GM18511 (cell line): ENCODE measurements at regions not wholly inside any gene's neighbourhood (a gene's known extent, or its start where the extent isn't known, plus 50 kb on each side); places are given as distances from the start of the nearest gene placed in this dataset.
"Not testable (repeated sequence)": the region's sequence is repeated elsewhere in the genome, so short reads cannot be mapped to it uniquely, and the experiment has no call there.

ENCODE experiments used
- ATAC-seq: cut with Tn5 transposase; IDR thresholded peaks from one replicate; pipeline ENCODE4 v1.9.1; 2021; ENCODE audit warnings: mild to moderate bottlenecking, moderate library complexity; ENCODE audit not compliant: unreplicated experiment

DNA sequence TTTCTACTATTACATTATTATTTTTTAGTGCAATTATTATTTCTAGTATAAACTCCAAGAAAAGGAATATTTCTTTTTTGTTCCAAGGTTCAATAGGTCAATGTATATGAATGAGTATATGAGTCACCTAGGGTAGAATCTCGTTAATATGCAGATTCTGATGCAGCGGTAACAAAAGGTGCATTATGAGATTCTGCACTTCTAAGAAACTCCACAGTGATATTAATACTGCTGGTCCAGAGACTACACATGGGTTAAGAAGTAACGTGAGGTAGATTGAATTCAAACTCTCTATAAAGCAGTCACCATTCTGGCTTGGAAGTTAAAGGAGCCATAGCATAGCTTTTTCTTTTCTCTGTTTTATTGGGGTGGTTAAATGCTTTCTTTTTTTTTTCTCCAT lies 596.2 kb upstream of the TBL1XR1 start:
- ATAC-seq: no peak

DNA sequence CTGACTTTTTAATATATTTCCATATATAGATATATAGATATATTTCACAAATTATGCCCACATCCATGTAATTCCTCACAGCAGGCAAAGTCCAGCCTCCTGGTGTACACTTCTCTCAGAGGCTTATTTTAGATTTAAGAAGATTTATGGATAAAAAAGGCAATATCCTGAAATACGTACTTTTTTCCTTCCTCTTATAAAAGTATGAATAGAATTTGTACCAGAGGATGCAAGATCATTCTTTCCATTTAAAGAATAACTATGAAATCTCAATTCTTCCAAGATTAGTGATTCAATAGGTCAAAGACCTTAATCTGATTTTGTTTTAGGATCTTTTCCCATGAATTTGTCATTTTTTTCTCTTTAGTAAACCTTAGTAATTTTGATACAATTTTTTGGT lies 597.9 kb upstream of the TBL1XR1 start:
- ATAC-seq: no peak

DNA sequence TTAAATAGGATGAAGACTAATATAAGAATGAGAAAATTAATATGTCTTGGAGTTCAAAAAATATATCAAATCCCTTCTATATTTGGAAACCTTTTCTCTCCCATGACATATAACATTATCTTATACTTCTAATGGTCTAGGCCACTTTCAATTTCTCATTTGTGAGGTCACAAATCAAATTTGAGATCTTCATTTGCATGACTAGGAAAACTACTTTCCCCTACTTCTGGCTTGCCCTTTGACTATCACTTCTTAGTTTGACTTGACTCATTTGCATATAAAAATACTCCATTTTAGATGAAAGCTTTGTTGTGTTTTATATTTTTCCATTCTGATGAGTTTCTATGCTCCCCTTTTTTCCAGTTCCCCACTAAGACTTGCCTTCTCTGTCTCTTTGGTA lies 598.6 kb upstream of the TBL1XR1 start:
- no peak for ATAC-seq

DNA sequence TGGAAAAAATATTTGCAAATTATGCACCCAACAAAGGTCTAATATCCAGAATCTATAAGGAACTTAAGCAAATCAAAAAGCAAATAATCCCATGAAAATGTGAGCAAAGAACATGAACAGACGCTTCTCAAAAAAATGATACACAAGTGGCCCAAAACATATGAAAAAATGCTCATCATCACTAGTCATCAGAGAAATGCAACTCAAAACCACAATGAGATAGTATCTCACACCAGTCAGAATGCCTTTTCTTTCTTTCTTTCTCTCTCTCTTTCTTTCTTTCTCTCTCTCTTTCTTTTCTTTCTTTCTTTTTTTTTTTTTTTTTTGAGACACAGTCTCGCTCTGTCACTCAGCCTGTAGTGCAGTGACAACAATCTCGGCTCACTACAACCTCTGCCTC lies 602.9 kb upstream of the TBL1XR1 start:
- ATAC-seq: not testable (repeated sequence)

DNA sequence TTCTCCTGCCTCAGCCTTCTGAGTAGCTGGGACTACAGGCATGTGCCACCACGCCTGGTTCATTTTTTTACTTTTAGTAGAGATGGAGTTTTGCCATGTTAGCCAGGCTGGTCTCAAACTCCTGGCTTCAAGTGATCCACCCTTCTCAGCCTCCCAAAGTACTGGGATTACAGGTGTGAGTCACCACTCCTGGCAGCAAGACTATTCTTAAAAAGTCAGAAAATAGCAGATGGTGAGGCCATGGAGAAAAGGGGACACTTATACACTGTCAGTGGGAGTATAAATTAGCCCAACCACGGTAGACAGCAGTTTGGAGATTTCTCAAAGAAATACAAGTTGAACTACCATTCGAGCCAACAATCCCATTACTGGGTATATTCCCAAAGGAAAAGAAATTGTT lies 603.3 kb upstream of the TBL1XR1 start:
- ATAC-seq: no peak

DNA sequence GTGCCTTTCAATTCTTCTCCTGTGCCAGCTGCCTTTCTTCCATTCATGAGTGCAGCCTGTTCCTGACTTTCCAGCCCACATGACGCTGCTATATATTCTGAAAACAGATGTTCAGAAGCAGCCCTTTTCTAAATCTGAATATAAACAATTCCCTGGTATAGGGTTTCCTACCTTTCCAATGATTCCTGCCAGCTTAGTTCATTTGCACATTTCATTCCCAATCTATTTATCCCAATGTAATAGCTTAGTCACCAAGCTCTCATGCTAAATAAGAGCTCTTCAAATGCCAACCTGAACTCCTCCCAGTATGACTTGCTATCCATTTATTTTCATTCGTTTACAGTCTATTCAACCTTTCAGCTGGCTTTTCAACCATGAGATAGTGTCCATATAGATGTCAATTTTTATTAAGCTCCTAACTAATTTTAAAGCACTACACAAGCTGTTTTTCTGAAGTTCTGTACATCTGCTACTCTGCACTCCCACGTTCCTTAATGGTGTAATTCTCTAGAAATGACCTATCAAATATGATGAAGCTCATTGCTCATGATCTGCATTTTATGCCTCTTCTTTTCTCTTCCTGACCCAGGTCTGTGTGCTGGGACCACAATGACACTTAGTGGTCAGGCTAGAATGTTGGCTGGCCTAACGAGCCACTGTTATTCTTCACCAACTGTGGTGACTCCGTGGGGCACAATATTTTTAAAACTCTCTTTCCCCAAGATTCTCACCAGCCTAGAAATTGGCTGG lies 605.0 kb upstream of the TBL1XR1 start:
- no peak for ATAC-seq

DNA sequence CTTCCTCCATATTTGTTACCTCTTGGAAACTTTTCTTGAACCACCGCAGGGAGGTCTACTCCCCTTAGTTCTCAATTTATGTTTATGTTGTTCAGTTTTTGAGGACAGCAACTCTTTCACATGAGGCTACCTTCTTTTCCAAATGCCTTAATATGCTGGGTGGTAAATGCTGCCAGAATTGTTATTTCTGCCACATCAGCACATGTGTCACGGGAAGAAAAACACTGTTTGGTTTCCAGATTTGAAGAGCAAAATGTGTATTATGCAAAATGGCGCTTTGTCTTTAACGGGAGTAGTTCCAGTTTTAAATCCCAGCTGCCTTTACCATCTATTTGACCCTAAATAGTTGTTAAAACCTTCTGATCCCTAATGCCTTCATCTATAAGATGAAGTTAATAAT lies 606.2 kb upstream of the TBL1XR1 start:
- ATAC-seq: no peak

DNA sequence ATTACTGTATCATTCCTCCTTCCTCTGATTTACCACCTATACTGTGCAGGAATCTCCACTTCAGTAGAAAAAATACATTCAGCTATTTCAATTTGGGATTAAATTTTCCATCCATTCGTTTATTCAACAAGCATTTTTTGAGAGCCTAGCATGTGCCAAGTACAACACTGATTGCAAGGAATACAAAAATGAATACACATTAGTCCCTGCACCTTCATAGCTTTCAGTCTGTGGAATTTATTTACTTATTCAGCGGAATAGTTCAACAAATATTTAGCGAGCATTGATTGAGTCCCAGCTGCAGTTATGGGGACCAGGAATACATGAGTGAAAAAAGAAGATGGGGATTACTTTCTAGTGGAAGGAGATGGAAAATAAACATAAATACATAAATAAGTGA lies 606.8 kb upstream of the TBL1XR1 start:
- ATAC-seq: no peak

DNA sequence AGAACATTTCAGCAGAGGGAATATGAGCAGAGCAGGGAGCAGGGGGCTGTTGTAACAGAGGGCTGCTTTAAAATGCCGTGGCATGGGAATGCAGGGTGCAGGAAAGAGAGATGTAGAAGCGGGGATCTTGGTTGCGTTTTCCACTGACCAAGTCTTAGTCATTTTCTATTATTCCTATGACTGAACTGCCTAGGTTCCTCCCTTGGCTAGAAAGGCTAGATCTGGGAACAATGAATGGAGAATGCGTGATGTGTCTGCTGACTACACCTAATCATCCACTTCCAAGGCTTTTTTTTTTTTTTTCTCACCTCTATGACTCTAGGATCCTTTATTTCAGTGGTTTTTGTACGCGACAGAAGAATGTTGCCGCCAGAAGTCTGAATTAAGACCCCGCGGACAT lies 607.4 kb upstream of the TBL1XR1 start:
- ATAC-seq: no peak

DNA sequence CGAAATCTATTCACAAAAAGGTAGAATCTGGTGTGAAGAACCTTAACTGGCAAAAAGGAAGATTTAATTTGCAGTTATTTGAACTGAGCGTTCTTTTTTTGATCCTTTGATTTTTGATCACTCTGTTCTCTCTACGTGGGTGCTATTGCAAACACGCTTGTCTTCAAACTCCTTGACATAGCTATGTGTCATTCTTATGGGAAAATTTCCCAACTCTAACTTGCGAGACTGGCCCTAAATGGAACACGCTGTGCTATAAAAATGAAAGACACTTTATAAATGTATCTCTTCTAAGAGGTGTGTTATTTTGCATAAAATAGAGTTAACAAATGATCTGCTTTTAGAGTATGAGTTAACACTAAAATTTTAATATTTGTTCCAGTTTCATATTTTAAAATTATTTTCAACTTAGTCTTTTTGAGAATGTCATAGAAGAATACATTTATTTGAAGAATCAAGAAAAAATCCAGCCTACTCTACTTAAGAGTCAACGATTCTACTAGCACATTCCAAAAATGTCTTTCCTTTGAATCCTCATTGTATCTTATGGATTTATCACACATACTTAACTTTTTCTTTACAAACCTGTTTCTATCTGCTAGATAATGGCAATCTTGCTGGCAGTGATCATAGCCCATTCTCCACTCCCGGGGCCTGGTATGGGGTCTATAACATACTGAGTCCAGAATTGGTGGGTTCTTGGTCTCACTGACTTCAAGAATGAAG lies 610.0 kb upstream of the TBL1XR1 start:
- no peak for ATAC-seq

DNA sequence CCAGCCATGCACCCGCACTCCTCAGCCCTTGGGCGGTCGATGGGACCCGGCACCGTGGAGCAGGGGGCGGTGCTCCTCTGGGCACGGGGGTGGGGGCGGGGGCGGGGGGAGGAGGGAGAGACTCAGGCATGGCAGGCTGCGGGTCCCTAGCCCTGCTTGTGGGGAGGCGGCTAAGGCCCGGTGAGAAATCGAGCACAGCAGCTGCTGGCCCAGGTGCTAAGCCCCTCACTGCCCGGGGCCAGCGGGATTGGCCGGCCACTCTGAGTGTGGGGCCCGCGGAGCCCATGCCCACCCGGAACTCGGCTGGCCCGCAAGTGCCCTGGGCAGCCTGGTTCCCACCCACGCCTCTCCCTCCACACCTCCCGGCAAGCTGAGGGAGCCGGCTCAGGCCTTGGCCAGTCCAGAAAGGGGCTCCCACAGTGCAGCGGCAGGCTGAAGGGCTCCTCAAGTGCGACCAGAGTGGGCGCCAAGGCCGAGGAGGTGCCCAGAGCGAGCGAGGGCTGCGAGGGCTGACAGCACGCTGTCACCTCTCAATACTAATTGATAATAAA lies 611.7 kb upstream of the TBL1XR1 start:
- ATAC-seq: not testable (repeated sequence)

DNA sequence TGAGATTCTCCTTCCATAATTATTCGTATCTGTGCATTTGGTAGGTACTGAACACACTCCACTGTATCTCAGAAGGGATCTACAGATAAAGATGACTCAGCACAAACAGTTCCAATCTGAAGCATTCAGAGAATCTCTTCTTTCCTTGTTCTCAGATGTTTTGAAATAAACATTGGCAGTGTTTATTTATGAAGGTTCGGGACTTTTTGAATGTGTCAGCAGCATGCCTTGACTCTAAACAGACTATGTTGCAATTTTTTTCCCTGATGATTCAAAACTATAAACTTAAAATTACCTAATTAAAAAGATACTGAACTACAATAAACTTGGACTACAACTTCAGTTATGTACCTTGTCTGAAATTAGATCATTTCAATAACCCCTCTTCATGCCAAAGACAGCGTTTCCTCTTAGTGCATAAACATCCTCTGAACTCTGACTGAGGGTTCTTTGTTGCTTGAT lies 612.9 kb upstream of the TBL1XR1 start:
- ATAC-seq: no peak

DNA sequence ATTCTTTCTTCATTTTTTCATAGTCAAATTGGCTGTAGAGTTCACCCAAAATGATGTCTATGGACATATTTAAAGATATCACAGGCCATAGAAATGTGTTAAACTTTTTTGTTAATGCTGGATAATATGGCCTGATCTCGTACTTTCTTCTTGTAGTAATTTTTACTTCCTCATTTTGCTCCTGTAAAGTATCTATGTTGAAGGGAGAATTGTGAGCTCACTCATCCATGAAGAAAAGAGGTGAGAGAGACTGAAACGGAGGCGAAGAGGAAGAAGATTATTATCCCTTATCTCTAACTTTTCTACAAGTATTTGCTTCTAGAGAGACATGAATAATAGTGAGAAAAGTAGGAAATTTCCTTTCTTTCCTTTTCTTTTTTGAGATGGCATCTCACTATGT lies 613.8 kb upstream of the TBL1XR1 start:
- ATAC-seq: peak; percentile 72

DNA sequence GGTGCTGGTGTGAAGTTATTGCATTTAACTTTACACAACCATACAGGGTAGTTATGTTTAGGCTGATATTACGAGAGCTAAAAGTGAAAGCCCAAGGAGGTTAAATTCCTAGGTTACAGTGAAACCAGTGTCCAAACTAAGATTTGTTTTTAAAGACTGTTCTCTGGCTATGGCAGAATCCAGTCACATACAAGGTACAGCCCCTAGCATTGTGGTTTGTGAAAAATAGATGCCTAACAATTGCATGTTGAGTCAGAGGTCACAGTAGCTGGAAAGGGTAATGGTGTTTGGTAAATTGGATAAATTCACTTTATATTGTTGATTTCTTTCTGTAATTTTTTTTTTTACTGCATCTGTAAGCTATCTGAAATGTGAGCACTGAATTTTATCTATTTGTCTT lies 614.6 kb upstream of the TBL1XR1 start:
- ATAC-seq: no peak

DNA sequence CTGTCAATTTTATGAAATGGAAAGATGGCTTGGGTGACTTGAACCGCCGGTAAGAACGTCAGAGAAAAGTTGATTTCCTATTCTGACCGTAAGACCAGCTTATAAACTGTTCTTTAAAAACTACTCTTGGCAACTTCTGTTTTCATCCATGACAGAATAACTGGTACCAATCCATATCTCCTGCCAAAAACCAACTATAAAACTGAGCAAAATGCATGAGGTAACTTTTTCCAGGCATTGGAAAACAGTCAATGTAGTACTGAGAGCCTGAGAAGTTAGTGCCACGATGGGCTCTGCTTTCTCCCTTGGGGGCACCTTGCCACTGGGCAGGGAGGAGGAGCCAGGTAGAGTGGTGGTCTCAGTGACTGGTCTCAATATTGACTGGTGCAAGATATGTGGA lies 615.2 kb upstream of the TBL1XR1 start:
- ATAC-seq: no peak

DNA sequence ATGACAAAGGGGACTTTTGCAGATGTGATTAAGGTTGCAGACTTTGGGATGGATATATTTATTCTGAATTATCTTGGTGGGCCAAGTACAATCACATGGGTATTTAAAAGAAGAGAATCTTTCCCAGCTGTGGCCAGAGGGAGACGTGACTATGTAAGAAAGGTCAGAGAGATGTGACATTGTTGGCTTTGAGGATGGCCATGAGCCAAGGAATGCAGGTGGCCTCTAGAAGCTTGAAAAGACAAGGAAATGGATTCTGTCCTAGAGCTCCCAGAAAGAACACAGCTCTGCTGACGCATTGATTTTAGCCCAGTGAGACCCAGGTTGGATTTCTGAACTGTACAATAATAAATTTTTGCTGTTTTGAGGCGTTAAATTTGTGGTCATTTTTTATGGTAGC lies 616.0 kb upstream of the TBL1XR1 start:
- ATAC-seq: no peak

DNA sequence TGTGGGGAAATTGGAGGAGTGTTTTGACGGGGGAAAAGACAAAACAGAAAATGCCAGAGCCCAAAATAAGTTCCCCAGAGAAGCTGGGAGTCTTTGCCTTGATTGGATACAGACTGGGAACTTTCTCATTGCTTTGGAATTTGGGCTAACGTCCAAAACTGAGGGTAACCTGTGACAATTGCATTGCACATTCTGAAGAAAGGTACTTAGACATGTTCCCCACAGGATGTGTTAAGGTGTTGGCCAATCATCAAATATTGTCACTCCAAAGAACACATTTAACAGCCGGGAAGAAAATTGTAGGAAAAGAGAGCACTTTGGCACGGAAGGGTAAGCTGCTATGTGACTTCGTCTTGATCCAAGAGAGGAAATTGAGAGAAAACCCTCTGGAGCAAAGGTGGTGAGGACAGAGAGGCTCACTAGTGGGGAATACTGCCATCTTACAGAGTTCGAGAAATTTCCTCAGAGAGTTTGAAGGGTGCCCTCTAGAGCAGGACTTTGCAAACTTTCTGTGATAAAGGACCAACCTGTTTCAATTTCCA lies 619.5 kb upstream of the TBL1XR1 start:
- no peak for ATAC-seq

DNA sequence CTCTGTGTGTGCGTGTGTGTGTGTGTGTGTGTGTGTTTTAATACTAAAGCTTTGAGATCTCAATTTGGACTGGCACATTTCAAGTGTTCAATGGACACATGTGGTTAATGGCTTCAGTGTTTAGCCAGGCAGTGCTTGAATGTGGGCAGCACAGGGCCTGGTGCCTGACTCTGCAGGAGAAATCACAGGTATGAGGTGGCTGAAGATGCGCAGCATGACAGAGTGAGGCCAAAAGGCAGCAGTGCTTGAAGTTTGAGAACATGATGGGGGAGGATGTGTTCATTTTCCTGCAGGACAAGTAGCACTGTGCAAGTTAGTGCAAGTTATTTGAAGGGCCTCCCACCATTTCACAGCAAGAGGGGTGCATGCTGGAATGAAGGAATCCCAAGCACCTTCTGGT lies 620.5 kb upstream of the TBL1XR1 start:
- ATAC-seq: no peak

DNA sequence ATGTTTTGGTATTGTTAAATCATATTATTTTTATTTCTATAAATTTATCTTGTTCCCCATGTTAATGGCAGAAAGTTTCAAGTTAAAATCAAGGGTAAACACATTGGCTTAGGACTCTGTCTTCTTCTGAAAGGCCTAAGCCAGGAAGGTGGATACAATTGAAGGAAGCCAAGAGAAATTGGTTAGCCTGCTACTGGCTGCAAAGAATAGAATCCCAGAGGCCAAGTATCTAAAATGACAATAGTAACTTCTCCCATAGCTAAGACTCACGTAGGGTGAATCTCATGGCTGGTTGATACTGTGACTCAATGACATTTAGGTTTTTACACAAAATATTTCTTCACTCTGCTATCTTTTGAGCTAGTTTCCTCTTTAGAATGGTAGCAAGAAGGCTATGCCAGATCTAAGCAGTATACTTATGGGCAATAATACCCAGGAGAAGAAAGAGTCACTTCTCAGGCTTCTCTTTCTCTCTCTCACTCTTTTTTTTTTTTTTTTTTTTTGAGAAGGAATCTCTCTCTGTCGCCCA lies 621.5 kb upstream of the TBL1XR1 start:
- ATAC-seq: no peak

DNA sequence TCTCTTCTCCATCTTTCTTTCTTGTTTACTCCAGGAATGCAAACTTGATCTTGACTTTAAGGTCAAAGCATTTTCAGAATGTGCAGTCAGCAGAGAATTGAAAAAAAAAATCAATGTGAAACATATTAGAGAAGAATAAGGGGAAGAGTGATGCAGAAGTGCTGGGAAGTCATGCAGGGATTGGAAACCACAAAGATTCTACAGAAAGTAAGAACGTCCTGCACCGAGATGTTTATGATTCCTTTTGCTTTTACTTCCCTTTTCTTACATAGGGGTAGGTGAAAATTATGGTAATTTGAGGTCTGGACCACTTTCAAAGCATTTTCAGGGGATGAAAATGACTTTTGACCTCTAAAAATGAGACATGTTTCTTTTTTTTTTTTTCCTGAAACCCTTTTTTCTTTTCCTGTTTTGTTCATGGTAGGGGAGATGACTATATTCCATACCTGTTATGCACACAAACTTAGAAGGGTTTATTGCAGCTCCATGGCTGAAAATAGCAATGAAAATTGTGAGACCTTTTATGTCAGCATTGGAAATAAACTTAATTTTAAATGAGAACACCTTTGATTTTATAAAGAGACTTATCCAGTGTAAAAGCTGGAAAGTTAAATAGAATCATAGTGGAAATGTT lies 623.5 kb upstream of the TBL1XR1 start:
- peak; percentile 82 for ATAC-seq

DNA sequence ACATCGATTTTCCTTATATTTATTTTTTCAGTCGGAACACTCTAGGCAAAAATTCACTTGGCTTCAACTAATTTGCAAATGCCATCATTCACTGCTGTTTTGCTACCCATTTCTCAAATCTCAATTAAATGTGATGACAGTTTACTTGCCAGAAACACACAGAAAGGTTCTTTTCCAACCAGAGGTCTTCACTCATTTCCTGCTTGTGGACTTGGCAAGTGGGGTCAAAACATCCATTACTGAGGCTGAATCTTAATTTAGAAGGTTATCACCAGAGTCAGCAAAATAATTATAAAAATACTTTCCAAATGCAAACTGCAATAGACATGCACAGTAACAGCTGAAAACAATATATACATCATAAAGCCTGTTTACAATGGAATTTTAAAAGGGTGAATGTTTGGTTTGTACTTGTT lies 625.4 kb upstream of the TBL1XR1 start:
- ATAC-seq: no peak
